ENCODE measurements at regions not wholly inside any gene's neighbourhood (a gene's known extent, or its start where the extent isn't known, plus 50 kb on each side); places are given as distances from the start of the nearest gene placed in this dataset.

GRCh38 chr2:162932416-162932815, 93.8 kb upstream of the KCNH7 start:
- DNase-seq: no peak

- no peak for DNase-seq
Observed at GRCh38 chr2:162929571-162929970, 91.0 kb upstream of the KCNH7 start.

- no peak for DNase-seq
Observed at GRCh38 chr2:162928356-162928755, 89.8 kb upstream of the KCNH7 start.

- no peak for DNase-seq
Observed at GRCh38 chr2:162926907-162927306, 88.3 kb upstream of the KCNH7 start.

GRCh38 chr2:162926501-162926900, 87.9 kb upstream of the KCNH7 start:
- no peak for DNase-seq

- DNase-seq: no peak
Observed at GRCh38 chr2:162925595-162925994, 87.0 kb upstream of the KCNH7 start.

- no peak for DNase-seq
Observed at GRCh38 chr2:162919111-162919510, 80.5 kb upstream of the KCNH7 start.

- no peak for DNase-seq
Observed at GRCh38 chr2:162917626-162918025, 79.1 kb upstream of the KCNH7 start.

GRCh38 chr2:162916286-162916801, 77.8 kb upstream of the KCNH7 start:
- DNase-seq: no peak

GRCh38 chr2:162915858-162916257, 77.3 kb upstream of the KCNH7 start:
- no peak for DNase-seq

- DNase-seq: no peak
Observed at GRCh38 chr2:162914161-162914560, 75.6 kb upstream of the KCNH7 start.

GRCh38 chr2:162912787-162913186, 74.2 kb upstream of the KCNH7 start:
- no peak for DNase-seq

- no peak for DNase-seq
Observed at GRCh38 chr2:162908567-162908966, 70.0 kb upstream of the KCNH7 start.

GRCh38 chr2:162890690-162891311, 52.2 kb upstream of the KCNH7 start:
- DNase-seq: peak in 1 of 5 donors; percentile 15

- DNase-seq: no peak
Observed at GRCh38 chr2:162888652-162889051, 50.1 kb upstream of the KCNH7 start.

All from T-helper 1 cell (primary cell).